NOMO-1 treated with DMSO at 0.1 percent for 48 hours (cell line): ENCODE measurements at regions not wholly inside any gene's neighbourhood (a gene's known extent, or its start where the extent isn't known, plus 50 kb on each side); places are given as distances from the start of the nearest gene placed in this dataset.
"Not testable (repeated sequence)": the region's sequence is repeated elsewhere in the genome, so short reads cannot be mapped to it uniquely, and the experiment has no call there.

Experiments used
- DNase-seq: peaks from one replicate; lab custom pipeline; 2025; ENCODE audit not compliant: unreplicated experiment; lab: John Stamatoyannopoulos, UW

DNA sequence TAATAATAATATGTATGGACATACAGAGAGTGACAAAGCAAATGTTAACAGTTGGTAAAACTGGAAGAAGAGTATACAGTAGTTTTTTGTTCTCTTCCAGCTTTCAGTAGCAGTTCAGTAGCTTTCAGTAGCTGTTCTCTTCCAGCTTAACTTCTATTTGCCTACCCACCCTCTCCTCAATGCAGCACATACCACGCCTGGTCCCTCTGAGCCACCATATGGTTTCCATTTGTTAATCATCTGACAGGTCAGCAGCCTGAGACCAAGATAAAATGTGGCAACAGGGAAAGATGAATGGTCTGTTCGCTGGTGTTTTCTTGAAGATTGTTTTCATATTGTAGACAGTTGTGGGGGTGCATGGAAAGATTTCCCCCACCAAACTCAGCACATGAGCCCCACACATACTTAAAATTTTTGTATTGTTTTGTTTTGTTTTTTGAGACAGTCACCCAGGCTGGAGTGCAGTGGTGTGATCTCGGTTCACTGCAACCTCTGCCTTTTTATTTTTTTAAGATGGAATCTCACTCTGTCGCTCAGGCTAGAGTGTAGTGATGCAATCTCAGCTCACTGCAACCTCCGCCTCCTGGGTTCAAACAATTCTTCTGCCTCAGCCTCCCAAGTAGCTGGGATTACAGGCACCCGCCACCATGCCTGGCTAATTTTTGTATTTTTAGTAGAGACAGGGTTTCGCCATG, 56.8 kb downstream of the ATP6V0E2 start:
- not testable (repeated sequence) for DNase-seq

GRCh38 chr7:149933776-149934175, 60.0 kb downstream of the ATP6V0E2 start:
- DNase-seq, result not testable (repeated sequence)

DNA sequence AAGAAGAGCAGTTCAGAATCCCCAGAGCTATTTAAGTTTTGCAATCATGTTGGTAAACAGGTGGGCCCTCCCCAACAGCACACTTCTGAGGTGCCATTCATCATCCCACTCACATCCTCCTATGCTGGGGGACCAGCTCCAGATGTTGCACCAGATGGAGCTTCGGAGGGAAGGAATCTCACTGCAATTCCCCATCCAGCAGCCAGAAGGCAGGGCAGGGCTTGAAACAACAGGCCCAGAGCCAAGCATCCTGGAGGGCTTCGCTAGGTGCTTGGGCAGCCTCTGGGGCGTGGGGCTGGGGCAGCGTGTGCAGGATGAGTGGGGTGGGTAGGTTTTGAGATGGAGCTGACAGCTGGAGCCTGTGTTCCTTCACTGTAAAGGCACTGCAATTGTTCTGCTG, 73.6 kb downstream of the ATP6V0E2 start:
- DNase-seq, result not testable (repeated sequence)

- not testable (repeated sequence) for DNase-seq
These were observed 74.7 kb downstream of the ATP6V0E2 start for GRCh38 chr7:149948444-149948843.

- not testable (repeated sequence) for DNase-seq
These were observed 76.3 kb downstream of the ATP6V0E2 start for GRCh38 chr7:149949863-149950577.

DNA sequence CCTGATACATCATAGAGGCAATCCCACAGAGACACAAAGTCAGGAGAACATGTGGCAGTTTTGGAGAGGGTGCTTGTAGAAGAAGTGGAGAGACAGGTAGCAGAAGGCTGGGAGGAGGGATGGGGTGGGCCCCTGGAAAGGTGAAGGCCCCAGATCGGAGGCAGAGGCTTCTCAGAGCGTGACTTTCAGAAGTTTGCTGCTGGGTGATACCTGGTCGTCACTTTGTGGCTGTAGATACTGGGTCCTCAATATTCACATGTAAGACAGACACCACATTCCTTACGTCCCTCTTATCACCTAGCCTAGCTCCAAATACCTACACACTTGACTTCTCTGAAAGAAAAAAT, 76.8 kb downstream of the ATP6V0E2 start:
- DNase-seq, result not testable (repeated sequence)

GRCh38 chr7:149951579-149951978, 77.8 kb downstream of the ATP6V0E2 start:
- DNase-seq, result not testable (repeated sequence)

- not testable (repeated sequence) for DNase-seq
These were observed 85.1 kb downstream of the ATP6V0E2 start for GRCh38 chr7:149958880-149959279.

DNA sequence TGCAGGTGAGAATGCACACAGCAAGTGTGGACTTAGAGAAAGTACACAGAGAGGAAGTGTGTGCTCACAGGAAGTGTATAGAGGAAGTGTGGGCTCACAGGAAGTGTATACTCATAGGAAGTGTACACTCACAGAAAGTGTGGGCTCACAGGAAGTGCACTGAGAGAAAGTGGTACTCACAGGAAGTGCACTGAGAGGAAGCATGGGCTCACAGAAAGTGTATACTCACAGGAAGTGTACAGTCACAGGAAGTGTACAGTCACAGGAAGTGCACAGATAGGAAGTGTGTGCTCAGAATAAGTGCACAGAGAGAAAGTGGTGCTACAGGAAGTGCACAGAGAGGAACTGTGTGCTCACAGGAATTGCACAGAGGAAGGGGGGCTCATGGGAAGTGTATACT, 87.1 kb downstream of the ATP6V0E2 start:
- DNase-seq, result not testable (repeated sequence)

GRCh38 chr7:149961878-149962277, 88.1 kb downstream of the ATP6V0E2 start:
- not testable (repeated sequence) for DNase-seq

- not testable (repeated sequence) for DNase-seq
These were observed 89.0 kb downstream of the ATP6V0E2 start for GRCh38 chr7:149962685-149963319.

DNA sequence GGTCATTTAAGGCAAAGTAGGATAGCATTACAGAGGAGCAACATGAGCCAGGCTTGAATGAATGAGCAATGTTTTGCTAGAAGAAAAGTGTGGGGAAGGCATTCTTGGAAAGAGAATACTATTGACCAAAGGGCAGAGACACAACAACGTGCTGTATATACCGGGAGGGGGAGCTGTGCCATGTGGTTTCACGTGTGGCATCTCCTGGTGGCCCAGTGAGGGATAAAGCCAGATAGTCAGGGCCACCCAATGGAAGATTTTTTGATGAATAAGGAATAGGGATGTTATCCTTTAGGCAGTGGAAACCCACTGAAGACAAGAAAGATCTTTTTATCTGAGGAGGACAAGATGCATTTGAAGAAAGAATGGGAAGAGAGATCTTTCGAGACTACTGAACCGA, 90.2 kb downstream of the ATP6V0E2 start:
- not testable (repeated sequence) for DNase-seq

DNA sequence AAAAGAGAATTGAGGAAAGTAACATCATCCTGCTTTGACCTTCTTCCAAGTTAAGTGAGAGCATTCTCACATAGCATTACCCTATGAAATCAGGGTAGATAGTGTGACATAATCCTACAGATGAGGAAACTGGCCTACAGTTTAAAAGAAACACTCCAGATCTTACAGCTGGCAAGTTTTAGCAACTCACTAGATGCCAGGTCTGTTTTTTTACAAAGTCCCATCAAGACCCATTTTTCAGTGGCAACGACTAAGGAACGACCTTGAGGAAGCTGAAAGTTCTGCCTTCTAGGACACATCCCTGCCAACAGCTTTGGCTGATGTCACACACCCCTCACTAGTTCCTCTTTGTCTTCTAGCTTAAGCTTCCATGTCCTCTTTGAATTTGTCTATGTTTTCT, 92.7 kb downstream of the ATP6V0E2 start:
- not testable (repeated sequence) for DNase-seq

DNA sequence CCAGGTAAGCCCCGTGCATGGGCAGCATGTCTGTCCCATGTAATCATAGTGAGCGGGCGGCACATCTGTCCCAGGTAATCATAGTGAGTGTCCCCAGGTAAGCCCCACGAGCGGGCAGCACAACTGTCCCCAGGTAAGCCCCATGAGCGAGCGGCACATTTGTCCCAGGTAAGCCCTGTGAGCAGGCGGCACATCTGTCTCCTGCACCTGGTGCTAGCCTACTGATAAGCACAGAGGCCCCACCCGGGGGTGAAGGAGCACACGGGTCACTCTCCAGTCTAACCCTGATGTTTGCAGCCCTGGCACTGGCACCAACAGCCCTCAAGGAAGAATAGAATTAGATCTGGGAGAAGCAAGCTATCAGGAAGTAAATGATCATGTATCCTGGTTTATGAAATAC, 99.2 kb downstream of the ATP6V0E2 start:
- not testable (repeated sequence) for DNase-seq

DNA sequence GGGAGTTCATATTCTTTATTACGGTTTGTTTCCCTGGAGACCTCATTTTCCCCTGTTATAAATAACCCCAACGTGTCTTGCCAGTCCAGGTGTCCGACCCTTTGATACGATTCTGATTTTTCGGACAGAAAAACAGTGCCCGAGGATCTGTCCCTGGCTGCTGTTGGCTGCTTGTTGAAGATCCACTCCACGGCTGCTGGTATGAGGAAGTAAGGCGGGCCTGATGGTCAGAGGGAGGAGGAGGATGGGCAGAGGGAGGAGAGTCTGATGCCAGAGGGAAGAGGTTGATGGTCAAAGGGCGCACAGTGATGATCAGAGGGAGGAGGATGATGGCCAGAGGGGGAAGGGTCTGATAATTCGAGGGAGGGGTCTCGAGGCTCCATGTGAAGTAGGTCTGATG, 99.9 kb downstream of the ATP6V0E2 start:
- not testable (repeated sequence) for DNase-seq

DNA sequence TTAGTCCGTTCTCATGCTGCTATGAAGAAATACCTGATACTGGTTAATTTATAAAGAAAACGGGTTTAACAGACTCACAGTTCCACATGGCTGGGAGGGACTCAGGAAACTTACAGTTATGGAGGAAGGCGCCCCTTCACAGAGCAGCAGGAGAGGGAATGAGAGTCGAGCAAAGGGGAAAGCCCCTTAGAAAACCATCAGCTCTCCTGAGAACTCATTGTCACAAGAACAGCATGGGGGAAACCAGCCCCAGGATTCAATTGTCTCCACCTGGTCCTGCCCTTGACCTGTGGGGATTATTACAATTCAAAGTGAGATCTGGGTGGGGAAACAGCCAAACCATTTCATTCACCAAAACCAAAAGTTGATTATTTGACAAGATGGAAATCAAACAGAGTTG, 101.8 kb downstream of the ATP6V0E2 start:
- not testable (repeated sequence) for DNase-seq

- not testable (repeated sequence) for DNase-seq
These were observed 104.8 kb downstream of the ATP6V0E2 start for GRCh38 chr7:149978537-149978936.

GRCh38 chr7:149978944-149979343, 105.2 kb downstream of the ATP6V0E2 start:
- not testable (repeated sequence) for DNase-seq

DNA sequence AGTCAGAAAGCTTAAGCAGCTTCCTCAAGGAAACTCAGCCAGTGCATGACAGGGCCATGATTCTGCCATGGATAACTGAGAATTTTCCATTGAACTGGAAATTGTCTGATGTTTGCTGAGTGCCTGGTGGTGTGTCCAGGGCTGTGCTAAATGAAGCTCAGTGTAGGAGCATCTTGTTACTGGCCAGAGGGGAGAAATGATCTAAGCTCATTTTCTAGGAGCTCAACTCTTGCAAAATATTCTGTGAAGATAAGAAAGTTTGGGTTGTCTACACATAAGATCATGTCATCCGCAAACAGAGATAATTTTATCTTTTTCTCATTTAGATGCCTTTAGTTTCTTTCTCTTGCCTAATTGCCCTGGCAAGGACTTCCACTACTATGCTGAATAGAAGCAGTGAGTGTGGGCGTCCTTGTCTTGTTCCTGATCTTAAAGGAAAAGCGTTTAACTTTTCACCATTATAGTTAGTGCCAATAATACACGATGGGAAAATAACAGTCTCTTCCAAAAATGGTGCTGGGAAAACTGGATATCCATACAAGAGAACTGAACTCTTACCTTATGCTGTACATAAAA, 108.9 kb downstream of the ATP6V0E2 start:
- not testable (repeated sequence) for DNase-seq

- not testable (repeated sequence) for DNase-seq
These were observed 113.1 kb downstream of the ATP6V0E2 start for GRCh38 chr7:149986866-149987265.

DNA sequence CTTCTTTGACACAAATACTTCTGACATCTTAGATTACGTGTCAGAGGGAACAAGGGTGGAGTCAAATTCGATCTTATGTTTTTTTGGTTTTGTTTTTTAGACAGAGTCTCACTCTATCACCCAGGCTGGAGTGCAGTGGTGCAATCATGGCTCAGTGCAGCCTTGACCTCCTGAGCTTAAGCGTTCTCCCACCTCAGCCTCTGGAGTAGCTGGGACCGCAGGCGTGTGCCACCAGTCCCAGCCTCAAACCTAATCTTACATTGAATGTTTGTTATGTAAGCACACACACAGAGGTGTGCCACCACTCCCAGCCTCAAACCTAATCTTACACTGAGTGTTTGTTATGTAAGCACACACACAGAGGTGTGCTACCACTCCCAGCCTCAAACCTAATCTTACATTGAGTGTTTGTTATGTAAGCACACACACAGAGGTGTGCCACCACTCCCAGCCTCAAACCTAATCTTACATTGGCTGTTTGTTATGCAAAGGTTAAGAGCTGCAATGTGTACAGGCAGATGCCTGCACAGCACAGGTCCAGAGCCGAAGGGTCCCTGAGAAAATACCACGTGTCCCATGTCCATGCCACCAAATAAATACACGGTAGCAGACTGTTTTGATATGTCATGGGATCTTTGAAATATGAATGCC, 118.0 kb downstream of the ATP6V0E2 start:
- DNase-seq, result not testable (repeated sequence)
